K562 (cell line): ENCODE measurements at regions not wholly inside any gene's neighbourhood (a gene's known extent, or its start where the extent isn't known, plus 50 kb on each side); places are given as distances from the start of the nearest gene placed in this dataset.

Experiments
- ASH1L ChIP-seq: fragments of 450-650 bp; IDR thresholded peaks from 2 replicates; pipeline ENCODE4 v1.6.1; 2018; ENCODE audit warnings: borderline replicate concordance, mild to moderate bottlenecking, low read depth; ENCODE audit not compliant: partially characterized antibody
- EP300 ChIP-seq: IDR thresholded peaks from 2 replicates; pipeline ENCODE4 v1.6.1; 2012; ENCODE audit warnings: low read length, improper control_type of control experiment
- SMAD3 ChIP-seq: fragments of 450-650 bp; formaldehyde crosslinking; conservative IDR thresholded peaks from 2 replicates; pipeline ENCODE4 v1.4.0; 2020; ENCODE audit warnings: mild to moderate bottlenecking

DNA sequence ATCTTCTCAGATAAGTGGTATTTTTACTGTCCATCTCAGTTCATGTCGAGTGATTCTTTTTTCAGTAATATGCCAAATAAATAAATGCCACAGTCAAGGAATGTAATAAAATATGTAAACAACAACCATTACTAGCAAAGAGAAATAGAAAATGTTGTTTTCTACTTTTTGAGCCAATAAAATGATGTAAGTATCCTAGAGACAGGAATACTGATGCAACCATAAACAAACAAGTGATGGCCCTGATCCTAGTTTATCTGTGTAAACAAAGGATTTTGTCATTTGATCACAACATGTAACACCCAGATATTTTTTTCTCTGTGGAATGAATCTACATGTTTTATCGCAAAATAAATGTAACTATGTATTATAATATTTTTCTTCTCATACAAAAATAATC is 1852.8 kb downstream of the EFNA5 start:
- TF ChIP-seq EP300 (no peak), ASH1L (no peak), SMAD3 (no peak)
